GM19239 (cell line): ENCODE measurements at regions not wholly inside any gene's neighbourhood (a gene's known extent, or its start where the extent isn't known, plus 50 kb on each side); places are given as distances from the start of the nearest gene placed in this dataset.
"Not testable (repeated sequence)": the region's sequence is repeated elsewhere in the genome, so short reads cannot be mapped to it uniquely, and the experiment has no call there.

ENCODE experiments used
- DNase-seq: peaks from one replicate; pipeline ENCODE4 v3.0.0; 2011; ENCODE audit warnings: low spot score; ENCODE audit not compliant: insufficient read length
- FAIRE-seq: peaks from 2 replicates; lab custom pipeline; 2011; peaks lifted over from hg19 to GRCh38; lab: Jason Lieb, UNC

GRCh38 chr16:13835935-13836730 lies 83.8 kb upstream of the ERCC4 start:
- FAIRE-seq: no peak
- DNase-seq: no peak

- DNase-seq: no peak
- no peak for FAIRE-seq
These were observed 81.4 kb upstream of the ERCC4 start for GRCh38 chr16:13838401-13839190.

GRCh38 chr16:13839577-13839976 lies 80.4 kb upstream of the ERCC4 start:
- FAIRE-seq: no peak
- DNase-seq: no peak

- FAIRE-seq: no peak
These were observed 74.7 kb upstream of the ERCC4 start for GRCh38 chr16:13845232-13845631.

GRCh38 chr16:13848795-13849194 lies 71.2 kb upstream of the ERCC4 start:
- FAIRE-seq: no peak
- DNase-seq: no peak

More at GRCh38 chr16:13845232-13845631, 74.7 kb upstream of the ERCC4 start:
- DNase-seq: no peak

- not testable (repeated sequence) for DNase-seq, FAIRE-seq
These were observed 69.8 kb upstream of the ERCC4 start for GRCh38 chr16:13850173-13850572.

DNA sequence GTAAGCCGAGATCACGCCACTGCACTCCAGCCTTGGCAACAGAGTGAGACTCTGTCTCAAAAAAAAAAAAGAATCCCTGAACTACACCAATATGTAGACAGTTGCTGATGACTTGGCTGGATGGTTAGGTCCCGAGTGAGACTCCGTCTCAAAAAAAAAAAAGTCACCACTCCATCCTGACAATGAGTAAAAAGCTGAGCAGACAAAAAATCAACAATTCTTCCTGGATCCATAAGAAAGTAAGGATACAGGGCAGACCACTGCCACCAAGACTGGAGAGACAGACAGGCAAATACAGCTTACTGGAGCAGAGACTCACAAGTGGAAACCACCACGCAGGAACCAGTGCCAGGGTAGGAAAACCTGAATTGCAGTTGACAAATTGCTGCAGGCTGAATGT lies 67.1 kb upstream of the ERCC4 start:
- FAIRE-seq: no peak
- DNase-seq: no peak

DNA sequence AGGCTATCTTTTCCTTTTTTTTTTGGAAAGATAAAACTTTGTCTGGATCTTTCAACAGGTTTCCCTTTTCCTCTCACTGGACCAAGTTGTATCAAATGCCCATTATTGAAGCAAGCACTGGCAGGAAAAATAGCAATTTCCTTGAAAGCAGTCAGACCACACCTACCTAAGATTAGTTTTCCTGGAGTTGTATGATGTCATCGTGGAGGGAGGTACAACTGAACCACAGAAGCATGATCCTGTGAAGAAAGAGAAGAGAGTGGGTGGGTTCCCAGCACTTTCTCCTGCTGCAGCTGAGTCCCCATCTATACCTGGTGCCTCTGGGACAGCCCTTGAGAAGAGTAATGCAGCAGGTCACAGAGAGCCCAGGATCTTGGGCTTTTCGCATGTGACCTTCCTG lies 63.6 kb upstream of the ERCC4 start:
- DNase-seq: no peak
- FAIRE-seq: no peak

DNA sequence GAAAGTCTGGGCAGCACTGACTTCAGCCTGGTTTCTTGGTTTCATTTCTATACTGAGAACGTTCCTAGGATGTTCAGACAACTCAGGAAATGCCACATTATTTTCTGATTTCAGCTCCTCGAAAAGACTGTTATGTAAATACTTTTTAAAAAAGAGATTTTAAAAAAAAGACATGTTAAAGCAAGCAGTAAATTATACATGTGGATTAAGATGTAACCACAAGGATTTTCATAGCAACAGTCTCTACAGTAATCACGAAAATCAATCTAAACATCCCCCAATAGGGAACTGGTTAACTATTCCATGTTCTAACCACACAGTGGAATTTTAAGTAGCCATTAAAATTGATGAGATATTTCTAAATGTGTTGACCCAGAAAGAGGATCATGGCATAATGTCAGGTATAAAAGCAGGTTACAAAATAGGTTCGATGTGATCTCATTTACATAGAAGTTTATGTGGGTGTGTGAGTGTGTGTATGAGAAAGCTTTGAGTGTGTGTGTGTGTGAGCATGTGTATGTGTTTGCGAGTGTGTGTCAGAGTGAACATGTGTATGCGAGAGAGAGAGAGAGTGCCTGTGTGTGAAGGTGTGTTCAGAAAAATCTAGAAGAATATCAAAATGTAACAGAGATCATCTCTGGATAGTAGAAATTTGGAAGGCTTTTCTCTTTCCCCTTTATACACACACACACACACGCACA lies 63.0 kb upstream of the ERCC4 start:
- no peak for FAIRE-seq

GRCh38 chr16:13858873-13859580 lies 60.9 kb upstream of the ERCC4 start:
- FAIRE-seq: no peak

More for the DNA sequence above, 63.0 kb upstream of the ERCC4 start:
- no peak for DNase-seq

GRCh38 chr16:13863075-13863765 lies 56.7 kb upstream of the ERCC4 start:
- no peak for DNase-seq
- peak; percentile 18 for FAIRE-seq

More at GRCh38 chr16:13858873-13859580, 60.9 kb upstream of the ERCC4 start:
- DNase-seq: no peak

DNA sequence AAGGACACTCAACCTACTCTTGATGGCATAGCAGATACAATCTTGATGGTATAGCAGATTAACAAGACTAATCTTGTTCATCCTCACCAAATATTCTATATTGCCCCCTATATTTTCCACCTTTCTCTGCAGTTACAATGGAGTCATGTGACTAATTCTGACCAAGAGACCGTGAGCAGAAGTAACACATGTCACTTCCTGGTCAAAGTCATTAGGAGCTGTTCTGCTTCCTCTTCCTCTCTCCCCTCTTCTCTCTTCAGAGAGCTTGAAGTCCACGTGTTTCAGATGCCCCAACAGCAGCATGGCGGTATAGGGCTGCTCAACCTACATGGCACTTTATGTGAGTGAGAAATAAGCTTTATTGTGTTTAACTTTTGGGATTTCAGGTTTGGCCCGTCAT lies 55.3 kb upstream of the ERCC4 start:
- FAIRE-seq (no peak), DNase-seq (no peak)

GRCh38 chr16:13866073-13866472 lies 53.9 kb upstream of the ERCC4 start:
- DNase-seq (peak; percentile 45), FAIRE-seq (peak; percentile 89)
